A673 (cell line): ENCODE measurements at regions not wholly inside any gene's neighbourhood (a gene's known extent, or its start where the extent isn't known, plus 50 kb on each side); places are given as distances from the start of the nearest gene placed in this dataset.

Source experiments
- BruUV-seq: library from RNA; stranded (reverse); fragments of 400-500 nt; replicated peaks from 2 replicates; lab custom pipeline; 2021; lab: Mats Ljungman, UMichigan
- CTCF ChIA-PET: fragments of 300-600 bp; sonication (Branson Sonifier 250); formaldehyde crosslinking; loops from one replicate; lab custom pipeline; 2022; ENCODE audit warnings: antibody characterized with exemption; lab: Charles Lee
- POLR2A ChIA-PET: fragments of 300-600 bp; sonication (Branson Sonifier 250); formaldehyde crosslinking; loops from one replicate; lab custom pipeline; 2022; ENCODE audit warnings: antibody characterized with exemption; ENCODE audit not compliant: low non-redundant PET; lab: Charles Lee
- DNase-seq: peaks from one replicate; pipeline ENCODE4 v3.0.0-alpha.2; 2015; ENCODE audit warnings: low spot score
- H3K27ac ChIP-seq: fragments of 200-600 bp; sonication (generic); 2 replicates; pipeline ENCODE4 v1.5.1; 2016; ENCODE audit warnings: mixed run types, low read depth, mild to moderate bottlenecking, mixed read lengths, antibody characterized with exemption, low read length; ENCODE audit not compliant: poor library complexity, severe bottlenecking
- H3K27me3 ChIP-seq: fragments of 200-600 bp; sonication (generic); replicated peaks from 2 replicates; pipeline ENCODE4 v1.6.1; 2017; ENCODE audit warnings: mixed run types, low read depth, mild to moderate bottlenecking, mixed read lengths, antibody characterized with exemption, low read length; ENCODE audit not compliant: insufficient read depth, poor library complexity
- H3K36me3 ChIP-seq: fragments of 200-600 bp; sonication (generic); 2 replicates; pipeline ENCODE4 v1.6.1; 2016; ENCODE audit warnings: mixed run types, mild to moderate bottlenecking, mixed read lengths, antibody characterized with exemption, low read length; ENCODE audit not compliant: insufficient read depth, poor library complexity, severe bottlenecking
- H3K4me1 ChIP-seq: fragments of 200-600 bp; sonication (generic); 2 replicates; pipeline ENCODE4 v1.6.1; 2017; ENCODE audit warnings: mixed run types, mild to moderate bottlenecking, mixed read lengths, antibody characterized with exemption, low read length; ENCODE audit not compliant: insufficient read depth, poor library complexity, severe bottlenecking
- H3K4me3 ChIP-seq: fragments of 200-600 bp; sonication (generic); 2 replicates; pipeline ENCODE4 v1.5.1; 2016; ENCODE audit warnings: low read depth, mixed run types, mild to moderate bottlenecking, mixed read lengths, low read length; ENCODE audit not compliant: poor library complexity, severe bottlenecking
- H3K9me3 ChIP-seq: fragments of 200-600 bp; sonication (generic); 2 replicates; pipeline ENCODE4 v1.6.1; 2016; ENCODE audit warnings: mixed run types, low read depth, mild to moderate bottlenecking, mixed read lengths, antibody characterized with exemption, low read length; ENCODE audit not compliant: poor library complexity, severe bottlenecking
- CTCF ChIP-seq: fragments of 300-800, 200-600 bp; sonication (generic); conservative IDR thresholded peaks from 2 replicates; pipeline ENCODE4 v1.5.1; 2017; ENCODE audit warnings: low read depth, mild to moderate bottlenecking, antibody characterized with exemption, low read length, moderate library complexity, mixed read lengths
- EZH2 ChIP-seq: fragments of 200-600 bp; sonication (generic); IDR thresholded peaks from 2 replicates; pipeline ENCODE4 v1.6.1; 2017; ENCODE audit warnings: borderline replicate concordance, low read depth, mild to moderate bottlenecking, mixed read lengths, antibody characterized with exemption, low read length; ENCODE audit not compliant: poor library complexity, severe bottlenecking
- intact Hi-C: fragments of 100-400 bp; cut with micrococcal nuclease; formaldehyde crosslinking; loops from one replicate; pipeline ENCODE4 v1.10.0; 2022; ENCODE audit not compliant: unreplicated experiment

- Histone ChIP-seq H3K27me3 (no peaks in the 10 kb centered on the region), H3K4me3 (no peak overlapping the region), H3K36me3 (no peaks in the 10 kb centered on the region), H3K9me3 (no peaks in the 10 kb centered on the region), H3K27ac (no peak overlapping the region), H3K4me1 (peaks cover 14% of the 10 kb centered on the region)
- intact Hi-C loops: loop anchor here (10.0 kb wide), 1 partner anchor 232 kb away; no protein-coding TSS in a partner anchor
- POLR2A ChIA-PET: no interaction called here
- TF ChIP-seq CTCF (no peak), EZH2 (no peak)
- no TSS peak for BruUV-seq
- CTCF ChIA-PET: no interaction called here
- DNase-seq: peak; percentile 5
Observed at GRCh38 chr1:73106931-73107330, 824.6 kb upstream of the NEGR1 start.

- ChIA-PET POLR2A (no interaction called here), CTCF (no interaction called here)
- intact Hi-C loops: loop anchor here (10.0 kb wide), 1 partner anchor 231 kb away; no protein-coding TSS in a partner anchor
- TF ChIP-seq CTCF (no peak), EZH2 (no peak)
- no peak for DNase-seq
- Histone ChIP-seq H3K27ac (no peak overlapping the region), H3K27me3 (no peaks in the 10 kb centered on the region), H3K9me3 (no peaks in the 10 kb centered on the region), H3K36me3 (no peaks in the 10 kb centered on the region), H3K4me1 (peaks cover 15% of the 10 kb centered on the region), H3K4me3 (no peak overlapping the region)
- BruUV-seq: no TSS peak
Observed at GRCh38 chr1:73105755-73106154, 823.4 kb upstream of the NEGR1 start.

GRCh38 chr1:73104749-73105148, 822.4 kb upstream of the NEGR1 start:
- ChIA-PET POLR2A (no interaction called here), CTCF (no interaction called here)
- Histone ChIP-seq H3K36me3 (no peaks in the 10 kb centered on the region), H3K27ac (no peak overlapping the region), H3K27me3 (no peaks in the 10 kb centered on the region), H3K9me3 (no peaks in the 10 kb centered on the region), H3K4me1 (peaks cover 10% of the 10 kb centered on the region), H3K4me3 (no peak overlapping the region)
- no peak for DNase-seq
- BruUV-seq: no TSS peak
- intact Hi-C loops: loop anchor here (10.0 kb wide), 1 partner anchor 230 kb away; no protein-coding TSS in a partner anchor
- TF ChIP-seq EZH2 (no peak), CTCF (no peak)
